ENCODE measurements at regions not wholly inside any gene's neighbourhood (a gene's known extent, or its start where the extent isn't known, plus 50 kb on each side); places are given as distances from the start of the nearest gene placed in this dataset.

- peak; percentile 65; the same call in 1 of the 2 replicates for TF ChIP-seq TRIM28 (IDR thresholded peaks at IDR 0.05; ENCODE audit: borderline replicate concordance, low read length)
- no peak for TF ChIP-seq ZBTB21 (tag by site-specific recombination; IDR thresholded peaks at IDR 0.05)
Measured at GRCh38 chr12:41946106-41946505, 198.6 kb downstream of the GXYLT1 start (continued).

GRCh38 chr12:41944216-41944615, 200.5 kb downstream of the GXYLT1 start:
- no peaks in the 10 kb centered on the region for H3K4me1 ChIP-seq (ENCODE audit: control insufficient read depth, insufficient read depth, low read length)
- no peak overlapping the region for H3K27ac ChIP-seq (ENCODE audit: extremely low read depth, low read depth, low read length)
- TF ChIP-seq ZNF174 (tag by site-specific recombination; IDR thresholded peaks at IDR 0.05) (no peak), KLF9 (tag by site-specific recombination; IDR thresholded peaks at IDR 0.05; ENCODE audit: low read depth) (no peak), ZNF426 (tag by site-specific recombination; IDR thresholded peaks at IDR 0.05) (no peak), ZFP37 (tag by site-specific recombination; IDR thresholded peaks at IDR 0.05) (no peak), ZFP3 (tag by site-specific recombination; IDR thresholded peaks at IDR 0.05; ENCODE audit: low read depth) (no peak), ZNF837 (tag by site-specific recombination; IDR thresholded peaks at IDR 0.05) (no peak), KLF10 (tag by site-specific recombination; IDR thresholded peaks at IDR 0.05) (no peak), ZNF514 (tag by site-specific recombination; IDR thresholded peaks at IDR 0.05) (no peak), ZNF629 (tag by site-specific recombination; IDR thresholded peaks at IDR 0.05) (no peak), ZFP69B (tag by site-specific recombination; IDR thresholded peaks at IDR 0.05) (no peak), ZNF37A (tag by site-specific recombination; IDR thresholded peaks at IDR 0.05) (no peak), TSHZ1 (tag by site-specific recombination; IDR thresholded peaks at IDR 0.05; ENCODE audit: borderline replicate concordance) (no peak), ZNF175 (tag by site-specific recombination; IDR thresholded peaks at IDR 0.05) (no peak), ZNF211 (tag by site-specific recombination; IDR thresholded peaks at IDR 0.05; ENCODE audit: low read depth) (no peak), ZNF777 (tag by site-specific recombination; IDR thresholded peaks at IDR 0.05; ENCODE audit: borderline replicate concordance) (no peak)
- ChIA-PET CTCF (interaction anchor here (1.3 kb wide), 1 partner anchor 427 kb away, joined by 3 read pairs; no protein-coding TSS in a partner anchor), POLR2A (no interaction called here)
- no peaks in the 10 kb centered on the region for H3K9me3 ChIP-seq (ENCODE audit: control insufficient read depth, insufficient read depth, low read depth, low read length)
- no peak overlapping the region for H3K4me3 ChIP-seq (ENCODE audit: low read depth, low read length)
- H3K36me3 ChIP-seq (ENCODE audit: control insufficient read depth in 2 of 2, insufficient read depth in 1 of 2, low read length in 2 of 2) = no peaks in the 10 kb centered on the region

- Histone ChIP-seq H3K27ac (ENCODE audit: extremely low read depth, low read depth, low read length) (no peak overlapping the region), H3K36me3 (ENCODE audit: control insufficient read depth in 2 of 2, insufficient read depth in 1 of 2, low read length in 2 of 2) (no peaks in the 10 kb centered on the region), H3K9me3 (ENCODE audit: control insufficient read depth, insufficient read depth, low read depth, low read length) (no peaks in the 10 kb centered on the region), H3K4me3 (ENCODE audit: low read depth, low read length) (no peak overlapping the region), H3K4me1 (ENCODE audit: control insufficient read depth, insufficient read depth, low read length) (no peaks in the 10 kb centered on the region)
- TF ChIP-seq ZNF341 (tag by site-specific recombination; IDR thresholded peaks at IDR 0.05; ENCODE audit: low read depth) (no peak), ZNF184 (tag by site-specific recombination; IDR thresholded peaks at IDR 0.05) (no peak), ZNF416 (tag by site-specific recombination; IDR thresholded peaks at IDR 0.05) (no peak), ZNF580 (tag by site-specific recombination; IDR thresholded peaks at IDR 0.05) (no peak), RBAK (tag by site-specific recombination; IDR thresholded peaks at IDR 0.05) (no peak), ZSCAN30 (tag by site-specific recombination; IDR thresholded peaks at IDR 0.05) (no peak), ZNF677 (tag by site-specific recombination; IDR thresholded peaks at IDR 0.05) (no peak), PRDM4 (tag by site-specific recombination; IDR thresholded peaks at IDR 0.05) (no peak), ZNF404 (tag by site-specific recombination; IDR thresholded peaks at IDR 0.05) (no peak), ZNF623 (tag by site-specific recombination; IDR thresholded peaks at IDR 0.05) (no peak), ZNF223 (tag by site-specific recombination; IDR thresholded peaks at IDR 0.05) (no peak)
- POLR2A ChIA-PET = no interaction called here
- CTCF ChIA-PET = interaction anchor here (1.3 kb wide), 1 partner anchor 428 kb away, joined by 3 read pairs; no protein-coding TSS in a partner anchor
Measured at GRCh38 chr12:41943671-41944070, 201.0 kb downstream of the GXYLT1 start.

Measured in HEK293 (cell line).